GM21529 (cell line): ENCODE measurements at regions not wholly inside any gene's neighbourhood (a gene's known extent, or its start where the extent isn't known, plus 50 kb on each side); places are given as distances from the start of the nearest gene placed in this dataset.

ENCODE experiments used
- ATAC-seq: cut with Tn5 transposase; IDR thresholded peaks from one replicate; pipeline ENCODE4 v1.9.1; 2021; ENCODE audit not compliant: unreplicated experiment

GRCh38 chr5:107154593-107154992 is 516.1 kb downstream of the EFNA5 start:
- ATAC-seq: no peak

- no peak for ATAC-seq
These were observed 517.5 kb downstream of the EFNA5 start for GRCh38 chr5:107153283-107153682.

- ATAC-seq: peak; percentile 83
These were observed 521.3 kb downstream of the EFNA5 start for GRCh38 chr5:107149243-107150005.

GRCh38 chr5:107147589-107147988 is 523.1 kb downstream of the EFNA5 start:
- ATAC-seq: no peak

- no peak for ATAC-seq
These were observed 523.8 kb downstream of the EFNA5 start for GRCh38 chr5:107146901-107147300.

- no peak for ATAC-seq
These were observed 535.3 kb downstream of the EFNA5 start for GRCh38 chr5:107135391-107135790.

GRCh38 chr5:107134931-107135330 is 535.8 kb downstream of the EFNA5 start:
- ATAC-seq: no peak

GRCh38 chr5:107129051-107129450 is 541.7 kb downstream of the EFNA5 start:
- no peak for ATAC-seq

- ATAC-seq: no peak
These were observed 542.9 kb downstream of the EFNA5 start for GRCh38 chr5:107127878-107128277.

GRCh38 chr5:107126341-107126740 is 544.4 kb downstream of the EFNA5 start:
- no peak for ATAC-seq

- no peak for ATAC-seq
These were observed 546.4 kb downstream of the EFNA5 start for GRCh38 chr5:107124376-107124775.

- no peak for ATAC-seq
These were observed 547.7 kb downstream of the EFNA5 start for GRCh38 chr5:107123014-107123413.

GRCh38 chr5:107121793-107122519 is 548.8 kb downstream of the EFNA5 start:
- no peak for ATAC-seq

- ATAC-seq: no peak
These were observed 551.1 kb downstream of the EFNA5 start for GRCh38 chr5:107119656-107120055.

GRCh38 chr5:107118184-107119019 is 552.3 kb downstream of the EFNA5 start:
- no peak for ATAC-seq

GRCh38 chr5:107112216-107112615 is 558.5 kb downstream of the EFNA5 start:
- ATAC-seq: no peak

GRCh38 chr5:107104040-107104995 is 566.4 kb downstream of the EFNA5 start:
- ATAC-seq: peak; percentile 87

GRCh38 chr5:107103522-107103921 is 567.2 kb downstream of the EFNA5 start:
- no peak for ATAC-seq

- ATAC-seq: no peak
These were observed 570.6 kb downstream of the EFNA5 start for GRCh38 chr5:107100121-107100520.

GRCh38 chr5:107099506-107099905 is 571.2 kb downstream of the EFNA5 start:
- ATAC-seq: no peak
